Breast epithelium (tissue), 3 donors: ENCODE measurements at regions not wholly inside any gene's neighbourhood (a gene's known extent, or its start where the extent isn't known, plus 50 kb on each side); places are given as distances from the start of the nearest gene placed in this dataset.

ENCODE experiments used
- POLR2A ChIP-seq: fragments of 450-650 bp; IDR thresholded peaks from one replicate; pipeline ENCODE4 v1.6.1; 2016; ENCODE audit warnings: antibody characterized with exemption, mild to moderate bottlenecking, moderate library complexity
- POLR2AphosphoS5 ChIP-seq, 3 donors: sonication (generic); formaldehyde crosslinking; IDR thresholded peaks; one replicate each; pipeline ENCODE4 v1.6.1; 2017; ENCODE audit warnings: antibody characterized with exemption in 3 of 3

GRCh38 chr11:104602643-104603042 is 295.6 kb downstream of the CASP12 start:
- TF ChIP-seq POLR2A (no peak), POLR2AphosphoS5 (IDR thresholded peaks at IDR 0.05) (no peak)
